Aorta (tissue), 5 donors: ENCODE measurements at regions not wholly inside any gene's neighbourhood (a gene's known extent, or its start where the extent isn't known, plus 50 kb on each side); places are given as distances from the start of the nearest gene placed in this dataset.

ENCODE experiments used
- ATAC-seq: fragments of 200-7000 bp; cut with Tn5 transposase; one replicate; pipeline ENCODE4 v1.9.1; 2022; ENCODE audit warnings: moderate library complexity; ENCODE audit not compliant: low FRiP score
- DNase-seq, 2 donors: peaks; one replicate each; pipeline ENCODE4 v3.0.0-alpha.2; 2020
- H3K27ac ChIP-seq, 2 donors: one replicate each; pipeline ENCODE4 v1.5.1; 2013; ENCODE audit warnings: low read length in 2 of 2, mild to moderate bottlenecking in 2 of 2, moderate library complexity in 2 of 2, control low read depth in 1 of 2, inconsistent platforms in 1 of 2, low read depth in 1 of 2
- H3K27me3 ChIP-seq, 2 donors: one replicate each; pipeline ENCODE4 v1.6.1; 2013; ENCODE audit warnings: control low read depth in 1 of 2, low read length in 1 of 2, mild to moderate bottlenecking in 1 of 2, moderate library complexity in 1 of 2; ENCODE audit not compliant: insufficient read depth in 2 of 2, control insufficient read depth in 1 of 2
- H3K36me3 ChIP-seq, 2 donors: one replicate each; pipeline ENCODE4 v1.6.1; 2013; ENCODE audit warnings: control low read depth in 1 of 2, low read length in 1 of 2, mild to moderate bottlenecking in 1 of 2; ENCODE audit not compliant: insufficient read depth in 2 of 2, control insufficient read depth in 1 of 2
- H3K4me1 ChIP-seq, 2 donors: one replicate each; pipeline ENCODE4 v1.6.1; 2013; ENCODE audit warnings: low read length in 2 of 2, control low read depth in 1 of 2, mild to moderate bottlenecking in 1 of 2, moderate library complexity in 1 of 2; ENCODE audit not compliant: insufficient read depth in 2 of 2, control insufficient read depth in 1 of 2
- H3K4me3 ChIP-seq, 2 donors: one replicate each; pipeline ENCODE4 v1.5.1; 2013; ENCODE audit warnings: low read length in 2 of 2, control low read depth in 1 of 2, mild to moderate bottlenecking in 1 of 2
- H3K9me3 ChIP-seq: one replicate; pipeline ENCODE4 v1.6.1; 2013; ENCODE audit warnings: mild to moderate bottlenecking, low read length; ENCODE audit not compliant: control insufficient read depth
- WGBS, 2 donors: extraction: QIAGEN DNeasy Blood & Tissue Kit; methylation state at CpG; one replicate each; pipeline ENCODE4 v1.1.7; 2013; 5-methylcytosine and 5-hydroxymethylcytosine counted together
- intact Hi-C, 2 donors: fragments of 100-400 bp; cut with DNase I; formaldehyde crosslinking; loops; one replicate each; pipeline versions ENCODE4 v1.14.2 to v1.15.0; 2022
- donor health status: healthy with polysubstance abuse.
- donor health status: Bipolar disorder and iron deficiency.
- donor health status: DM: no; HTN: no; CAD: no.
- donor health status: DM: no; HTN: no; CAD: no.
- donor health status: DM: yes; HTN: yes; CAD: no.

GRCh38 chr5:72028382-72028781, 78.9 kb upstream of the MAP1B start:
- 95 to 96% methylated on average over 1 of the region's 1 CpG for WGBS, 2 donors
- ATAC-seq (no peak), DNase-seq (no peak)
- peaks cover 1% of the 10 kb centered on the region for H3K9me3 ChIP-seq
- intact Hi-C loops, result no loop called here
- H3K36me3 ChIP-seq, result no peaks in the 10 kb centered on the region
- H3K4me1 ChIP-seq, result no peaks in the 10 kb centered on the region
- H3K27me3 ChIP-seq, result no peaks in the 10 kb centered on the region
- no peak overlapping the region for H3K4me3 ChIP-seq
- H3K27ac ChIP-seq, result no peak overlapping the region

DNA sequence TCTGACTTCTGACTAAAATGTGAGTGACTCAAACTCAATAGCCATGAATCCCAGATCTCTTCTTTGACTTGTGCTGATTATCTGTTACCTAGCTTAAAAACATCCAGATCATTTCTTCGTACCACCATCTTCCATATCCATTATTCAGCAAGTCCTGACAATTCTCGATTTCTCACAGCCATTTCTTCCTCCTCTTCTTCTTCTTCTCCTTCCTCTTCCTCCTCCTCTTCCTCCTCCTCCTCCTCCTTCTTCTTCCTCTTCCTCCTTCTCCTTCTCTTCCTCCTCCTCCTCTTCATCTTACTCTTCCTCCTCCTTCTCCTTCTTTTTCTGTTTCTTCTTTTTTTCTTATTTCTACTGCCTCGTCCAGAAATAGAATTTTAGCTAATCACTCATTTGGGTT, 77.0 kb upstream of the MAP1B start:
- Histone ChIP-seq H3K36me3 (no peaks in the 10 kb centered on the region), H3K27ac (no peak overlapping the region), H3K9me3 (no peaks in the 10 kb centered on the region), H3K4me1 (no peaks in the 10 kb centered on the region), H3K4me3 (no peak overlapping the region), H3K27me3 (no peaks in the 10 kb centered on the region)
- WGBS, 2 donors, result 92 to 98% methylated on average over 3 of the region's 3 CpGs
- ATAC-seq (no peak), DNase-seq (no peak)
- intact Hi-C loops, result no loop called here

DNA sequence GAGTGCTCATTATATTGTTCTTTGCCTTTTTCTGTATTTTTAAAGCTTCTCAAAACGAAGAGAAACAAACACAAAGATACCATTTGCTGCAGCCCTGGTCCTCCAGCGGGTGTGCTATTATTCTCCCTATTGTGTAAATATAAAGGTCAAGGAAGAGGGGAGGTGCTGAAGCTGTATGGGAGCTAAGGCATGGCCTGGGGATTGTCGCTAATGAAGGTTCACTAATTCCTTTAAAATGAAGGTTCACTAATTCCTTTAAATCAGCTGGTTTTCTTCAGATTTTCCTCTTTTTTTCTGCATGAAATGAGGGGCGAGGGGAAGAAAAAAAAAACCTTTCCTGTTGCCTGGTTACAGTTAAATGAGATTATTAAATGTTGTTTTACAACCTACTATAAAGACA, 74.5 kb upstream of the MAP1B start:
- Histone ChIP-seq H3K4me3 (no peak overlapping the region), H3K4me1 (peaks cover 3 to 4% of the 10 kb centered on the region in 2 donors), H3K36me3 (no peaks in the 10 kb centered on the region), H3K27me3 (no peaks in the 10 kb centered on the region), H3K9me3 (no peaks in the 10 kb centered on the region), H3K27ac (no peak overlapping the region)
- intact Hi-C loops, result no loop called here
- ATAC-seq, result no peak
- WGBS, 2 donors, result 83 to 85% methylated on average over 4 of the region's 4 CpGs
- DNase-seq, result no peak

GRCh38 chr5:72034770-72035169, 72.5 kb upstream of the MAP1B start:
- peaks cover 3 to 4% of the 10 kb centered on the region in 2 donors for H3K4me1 ChIP-seq
- H3K9me3 ChIP-seq, result no peaks in the 10 kb centered on the region
- DNase-seq (no peak), ATAC-seq (no peak)
- H3K27ac ChIP-seq, result no peak overlapping the region
- WGBS, 2 donors, result 88% methylated on average over 4 of the region's 4 CpGs
- no peak overlapping the region for H3K4me3 ChIP-seq
- no peaks in the 10 kb centered on the region for H3K27me3 ChIP-seq
- intact Hi-C loops, result no loop called here
- no peaks in the 10 kb centered on the region for H3K36me3 ChIP-seq

DNA sequence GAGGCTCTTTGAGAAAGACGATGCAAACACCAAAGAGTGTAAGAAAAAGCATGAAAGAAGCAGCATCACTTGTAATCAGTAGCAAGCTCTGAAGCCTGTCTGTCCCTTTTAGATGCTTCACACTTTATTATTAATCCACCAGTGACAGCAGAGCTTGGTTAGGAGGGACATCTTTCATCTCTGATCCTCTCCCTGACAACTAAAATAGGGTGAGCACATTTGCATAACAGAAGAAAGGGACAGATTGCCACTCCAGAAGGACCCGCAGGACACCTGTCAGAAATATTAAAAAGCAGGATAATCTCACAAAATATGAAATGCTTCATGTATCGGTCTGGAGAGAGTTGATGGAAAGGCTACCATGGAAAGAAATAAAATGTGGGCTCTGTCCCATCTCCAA, 71.4 kb upstream of the MAP1B start:
- ATAC-seq (no peak), DNase-seq (no peak)
- Histone ChIP-seq H3K4me3 (no peak overlapping the region), H3K36me3 (no peaks in the 10 kb centered on the region), H3K27me3 (no peaks in the 10 kb centered on the region), H3K9me3 (no peaks in the 10 kb centered on the region), H3K27ac (no peak overlapping the region), H3K4me1 (peaks cover 3 to 4% of the 10 kb centered on the region in 2 donors)
- intact Hi-C loops, result no loop called here
- WGBS, 2 donors, result 88 to 94% methylated on average over 3 of the region's 3 CpGs

GRCh38 chr5:72036951-72037350, 70.3 kb upstream of the MAP1B start:
- ATAC-seq (no peak), DNase-seq (no peak)
- Histone ChIP-seq H3K9me3 (no peaks in the 10 kb centered on the region), H3K27me3 (no peaks in the 10 kb centered on the region), H3K4me3 (no peak overlapping the region), H3K27ac (peak overlapping the region in 1 of 2 donors; percentile 54), H3K36me3 (no peaks in the 10 kb centered on the region), H3K4me1 (peaks cover 3 to 4% of the 10 kb centered on the region in 2 donors)
- intact Hi-C loops, result no loop called here
- 17 to 22% methylated on average over 3 of the region's 3 CpGs for WGBS, 2 donors

DNA sequence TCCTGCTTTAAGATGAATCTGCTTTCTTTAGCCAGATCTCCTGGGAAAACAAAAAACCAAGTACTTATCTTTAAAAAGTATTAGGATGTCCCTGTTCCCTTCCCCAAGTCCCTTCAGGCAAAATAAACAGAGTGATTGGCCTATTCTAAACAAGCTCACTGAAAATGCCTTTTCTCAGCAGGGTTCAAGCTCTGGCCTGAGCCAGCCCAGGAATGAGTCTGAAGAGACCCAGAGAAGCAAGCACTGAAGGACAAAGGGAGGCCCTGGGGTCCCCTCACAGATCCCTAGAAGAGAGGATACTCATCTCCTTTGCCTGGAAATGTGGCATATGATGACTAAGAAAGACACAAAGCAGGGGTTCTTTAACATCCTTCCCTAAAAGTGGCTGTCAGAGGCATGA, 66.8 kb upstream of the MAP1B start:
- Histone ChIP-seq H3K9me3 (no peaks in the 10 kb centered on the region), H3K27ac (no peak overlapping the region), H3K4me3 (no peak overlapping the region), H3K36me3 (no peaks in the 10 kb centered on the region), H3K4me1 (peaks cover 3 to 5% of the 10 kb centered on the region in 2 donors), H3K27me3 (no peaks in the 10 kb centered on the region)
- DNase-seq (no peak), ATAC-seq (no peak)
- intact Hi-C loops, result no loop called here

DNA sequence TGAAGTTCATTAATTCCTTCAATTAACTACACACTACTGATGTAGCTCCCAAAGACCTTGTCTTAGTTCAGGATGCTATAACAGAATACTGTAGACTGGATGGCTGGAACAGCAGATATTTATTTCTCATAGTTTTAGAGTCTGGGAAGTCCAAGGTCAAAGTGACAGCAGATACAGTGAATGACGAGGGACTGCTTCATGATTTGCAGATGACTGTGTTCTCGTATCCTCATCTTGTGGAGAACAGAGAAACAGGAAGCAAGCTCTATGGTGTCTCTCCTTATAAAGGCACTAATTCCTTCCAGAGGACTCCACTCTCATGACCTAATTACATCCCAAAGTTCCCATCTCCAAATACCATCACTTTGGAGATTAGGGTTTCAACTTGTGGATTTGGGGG, 65.6 kb upstream of the MAP1B start:
- H3K9me3 ChIP-seq, result no peaks in the 10 kb centered on the region
- DNase-seq, result no peak
- peaks cover 1 to 3% of the 10 kb centered on the region in 2 donors for H3K4me1 ChIP-seq
- no peaks in the 10 kb centered on the region for H3K36me3 ChIP-seq
- H3K27me3 ChIP-seq, result no peaks in the 10 kb centered on the region
- H3K4me3 ChIP-seq, result no peak overlapping the region
- intact Hi-C loops, result no loop called here
- H3K27ac ChIP-seq, result no peak overlapping the region
- WGBS, 2 donors, result 82 to 83% methylated on average over 2 of the region's 2 CpGs
- no peak for ATAC-seq

GRCh38 chr5:72042097-72042496, 65.2 kb upstream of the MAP1B start:
- 20 to 21% methylated on average over 1 of the region's 1 CpG for WGBS, 2 donors
- intact Hi-C loops, result no loop called here
- H3K36me3 ChIP-seq, result no peaks in the 10 kb centered on the region
- DNase-seq (no peak), ATAC-seq (no peak)
- no peak overlapping the region for H3K27ac ChIP-seq
- H3K4me3 ChIP-seq, result no peak overlapping the region
- H3K4me1 ChIP-seq, result peaks cover 1 to 3% of the 10 kb centered on the region in 2 donors
- H3K9me3 ChIP-seq, result no peaks in the 10 kb centered on the region
- H3K27me3 ChIP-seq, result no peaks in the 10 kb centered on the region
